ENCODE measurements at regions not wholly inside any gene's neighbourhood (a gene's known extent, or its start where the extent isn't known, plus 50 kb on each side); places are given as distances from the start of the nearest gene placed in this dataset.

DNA sequence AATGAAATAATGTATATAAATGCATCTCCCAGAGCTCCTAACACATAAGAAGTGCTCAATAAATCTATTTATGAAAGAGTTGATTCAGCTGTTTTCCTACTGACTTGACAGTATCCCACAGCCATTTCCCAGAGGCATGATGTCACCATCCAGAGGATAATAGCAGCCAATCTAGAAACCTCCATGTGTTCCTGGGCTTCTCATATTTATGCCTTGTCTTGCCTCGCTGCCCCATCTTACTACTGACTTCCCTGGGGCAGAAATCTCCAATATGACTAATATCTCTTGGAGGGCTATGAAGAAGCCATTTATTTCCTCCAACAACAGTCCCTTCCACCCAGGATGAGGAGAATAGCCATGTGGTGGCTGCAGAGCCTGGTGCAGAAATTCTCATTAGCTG lies 115.4 kb upstream of the NAV2 start:
- TF ChIP-seq, protein P1, sequence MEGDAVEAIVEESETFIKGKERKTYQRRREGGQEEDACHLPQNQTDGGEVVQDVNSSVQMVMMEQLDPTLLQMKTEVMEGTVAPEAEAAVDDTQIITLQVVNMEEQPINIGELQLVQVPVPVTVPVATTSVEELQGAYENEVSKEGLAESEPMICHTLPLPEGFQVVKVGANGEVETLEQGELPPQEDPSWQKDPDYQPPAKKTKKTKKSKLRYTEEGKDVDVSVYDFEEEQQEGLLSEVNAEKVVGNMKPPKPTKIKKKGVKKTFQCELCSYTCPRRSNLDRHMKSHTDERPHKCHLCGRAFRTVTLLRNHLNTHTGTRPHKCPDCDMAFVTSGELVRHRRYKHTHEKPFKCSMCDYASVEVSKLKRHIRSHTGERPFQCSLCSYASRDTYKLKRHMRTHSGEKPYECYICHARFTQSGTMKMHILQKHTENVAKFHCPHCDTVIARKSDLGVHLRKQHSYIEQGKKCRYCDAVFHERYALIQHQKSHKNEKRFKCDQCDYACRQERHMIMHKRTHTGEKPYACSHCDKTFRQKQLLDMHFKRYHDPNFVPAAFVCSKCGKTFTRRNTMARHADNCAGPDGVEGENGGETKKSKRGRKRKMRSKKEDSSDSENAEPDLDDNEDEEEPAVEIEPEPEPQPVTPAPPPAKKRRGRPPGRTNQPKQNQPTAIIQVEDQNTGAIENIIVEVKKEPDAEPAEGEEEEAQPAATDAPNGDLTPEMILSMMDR (IDR thresholded peaks at IDR 0.05), result no peak
- no peak for TF ChIP-seq POLR2A (IDR thresholded peaks at IDR 0.05)
